HG02884 (cell line): ENCODE measurements at regions not wholly inside any gene's neighbourhood (a gene's known extent, or its start where the extent isn't known, plus 50 kb on each side); places are given as distances from the start of the nearest gene placed in this dataset.

Experiments used
- ATAC-seq: cut with Tn5 transposase; IDR thresholded peaks from one replicate; pipeline ENCODE4 v1.9.1; 2021; ENCODE audit warnings: mild to moderate bottlenecking, moderate library complexity; ENCODE audit not compliant: unreplicated experiment

DNA sequence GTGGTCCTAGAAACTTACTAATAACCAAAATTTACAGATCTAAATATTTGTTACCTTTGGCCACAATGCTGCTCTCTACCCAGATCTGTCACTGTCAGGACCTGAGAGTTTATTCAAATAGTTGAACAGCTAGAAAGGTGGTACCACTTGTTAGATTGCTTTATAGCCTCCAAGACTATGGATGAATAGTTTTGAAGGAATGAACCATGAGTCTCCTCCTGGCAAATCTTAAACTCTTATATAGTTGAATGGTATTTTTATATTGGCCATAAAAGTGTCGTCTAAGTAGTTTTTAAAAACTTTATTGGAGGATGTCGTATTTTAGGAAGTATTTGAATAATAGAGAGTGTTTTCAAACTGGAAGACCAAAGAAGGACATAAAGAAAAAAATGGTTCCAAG is 178.7 kb downstream of the AHR start:
- no peak for ATAC-seq

DNA sequence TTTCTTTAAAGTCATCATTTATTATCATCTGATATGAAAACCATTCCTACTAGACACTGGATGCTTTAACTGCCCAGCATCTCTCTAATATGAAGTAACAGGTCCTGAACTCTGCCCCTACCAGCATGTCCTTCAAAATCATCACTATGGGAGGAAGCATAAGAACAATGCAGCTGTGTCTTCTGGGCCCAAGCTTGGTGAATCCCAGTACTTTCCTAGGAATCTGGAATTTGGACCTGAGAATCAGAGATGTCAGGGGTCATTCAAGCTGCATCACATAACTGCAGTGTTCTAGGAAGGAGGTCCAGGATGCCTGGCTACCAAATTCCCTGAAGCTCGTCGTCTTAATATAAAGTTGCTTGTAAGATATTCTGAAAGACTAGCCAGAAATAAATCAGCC is 182.7 kb downstream of the AHR start:
- ATAC-seq = no peak

- no peak for ATAC-seq
Measured at GRCh38 chr7:17485368-17485767, 186.9 kb downstream of the AHR start.

GRCh38 chr7:17485904-17486303 is 187.5 kb downstream of the AHR start:
- no peak for ATAC-seq

- ATAC-seq = no peak
Measured at GRCh38 chr7:17486835-17487234, 188.4 kb downstream of the AHR start.

- ATAC-seq = no peak
Measured at GRCh38 chr7:17487343-17487742, 188.9 kb downstream of the AHR start.

GRCh38 chr7:17488829-17489228 is 190.4 kb downstream of the AHR start:
- ATAC-seq = no peak

- ATAC-seq = no peak
Measured at GRCh38 chr7:17489961-17490360, 191.5 kb downstream of the AHR start.

- no peak for ATAC-seq
Measured at GRCh38 chr7:17490825-17491224, 192.4 kb downstream of the AHR start.

DNA sequence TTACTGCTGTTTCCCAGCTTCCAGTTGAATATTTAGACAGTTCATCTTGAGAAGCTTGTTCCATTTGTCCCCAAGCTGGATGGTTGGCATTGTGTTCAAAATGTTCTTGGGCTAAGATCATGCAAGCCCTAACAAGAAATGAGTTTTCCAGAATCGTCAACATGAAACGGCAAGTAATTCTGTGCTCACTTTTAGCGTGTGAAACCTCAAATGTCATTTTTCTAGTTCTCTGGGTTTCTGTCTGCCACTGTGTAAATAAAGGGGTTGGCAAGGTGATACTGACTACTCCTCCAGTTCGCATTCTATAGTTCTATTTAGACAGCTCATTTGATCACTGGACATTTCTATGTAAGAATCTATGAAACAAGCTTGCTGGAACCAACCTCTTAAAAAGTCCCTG is 194.0 kb downstream of the AHR start:
- no peak for ATAC-seq

DNA sequence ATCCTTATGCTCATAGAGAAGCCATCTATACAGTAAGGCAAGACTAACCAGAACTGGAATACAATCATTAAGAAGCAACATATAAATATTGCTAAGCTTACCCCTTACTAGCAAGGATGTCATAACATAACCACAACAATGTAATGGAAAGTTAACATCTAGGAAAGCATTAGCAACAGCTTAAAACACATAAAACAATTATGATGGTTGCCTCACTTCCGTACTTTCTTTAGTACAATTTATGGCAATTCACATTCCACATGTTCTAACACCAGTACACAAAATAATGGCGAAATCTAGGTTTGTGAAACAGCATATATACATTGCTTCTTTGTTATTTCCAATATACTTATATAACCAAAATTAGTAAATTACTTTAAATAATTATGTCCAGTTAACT is 195.0 kb downstream of the AHR start:
- no peak for ATAC-seq

DNA sequence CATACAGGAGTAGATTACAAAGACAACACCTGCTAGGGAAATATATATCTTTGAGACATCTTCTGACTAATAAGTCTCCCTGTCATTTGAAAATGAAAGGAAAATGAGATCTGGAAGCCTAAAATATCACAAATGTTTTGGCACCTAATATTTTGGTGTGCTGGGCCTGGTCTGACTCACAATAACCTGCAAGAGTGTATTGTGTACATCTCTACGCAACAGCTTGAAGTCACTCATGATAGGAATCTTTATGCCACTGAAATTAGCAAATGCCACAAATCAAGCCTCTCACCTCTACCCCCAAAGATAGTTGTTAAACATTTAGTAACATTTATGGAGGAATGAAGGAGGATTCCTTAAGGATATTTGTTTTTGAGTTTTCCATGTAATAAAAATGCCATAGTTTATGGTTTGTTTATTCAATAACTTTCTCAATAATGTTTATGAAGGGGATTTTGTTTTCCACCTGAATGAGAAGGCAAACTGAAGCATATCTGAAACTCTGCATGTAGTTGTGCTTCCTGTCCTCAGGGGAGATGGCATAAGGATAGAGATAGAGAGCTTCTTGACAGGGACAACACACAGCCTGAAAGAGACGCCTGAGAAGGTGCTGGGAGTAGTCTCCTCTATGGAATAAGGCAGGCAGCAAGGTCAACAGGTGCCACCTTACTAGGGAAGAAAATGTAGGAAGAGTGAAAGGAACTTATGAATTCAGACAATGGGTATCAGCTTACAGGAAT is 197.4 kb downstream of the AHR start:
- ATAC-seq = peak; percentile 45

GRCh38 chr7:17497136-17497535 is 198.7 kb downstream of the AHR start:
- no peak for ATAC-seq

DNA sequence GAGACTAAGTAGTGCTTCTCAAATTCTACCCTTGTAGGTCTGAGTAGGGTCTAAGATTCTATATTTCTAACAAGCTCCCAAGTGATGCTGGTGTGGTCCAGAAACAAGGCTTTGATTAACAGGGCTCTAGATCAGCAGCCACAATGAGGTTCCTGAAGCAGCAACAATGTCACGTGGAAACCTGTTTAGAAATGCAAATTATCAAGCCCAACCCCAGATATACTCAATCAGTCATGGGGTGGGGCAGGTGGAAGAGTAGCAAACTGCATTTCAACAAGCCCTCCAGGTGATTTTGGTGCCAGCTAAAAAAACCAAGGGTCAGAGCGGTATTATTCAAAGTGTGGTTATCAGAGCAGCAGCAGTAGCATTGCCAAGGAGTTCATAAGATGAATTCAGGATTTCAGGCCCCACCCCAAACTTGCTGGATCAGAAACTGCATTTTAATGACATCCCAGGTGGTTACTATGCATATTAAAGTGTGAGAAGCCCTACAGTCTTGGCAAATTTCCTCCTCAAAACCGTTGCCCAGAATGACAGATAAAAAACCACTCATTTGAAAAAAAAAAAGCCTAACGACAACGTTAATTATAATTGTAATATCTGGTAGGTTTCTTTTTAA is 199.2 kb downstream of the AHR start:
- no peak for ATAC-seq

GRCh38 chr7:17498230-17498629 is 199.8 kb downstream of the AHR start:
- no peak for ATAC-seq

- no peak for ATAC-seq
Measured at GRCh38 chr7:17500736-17501135, 202.3 kb downstream of the AHR start.

- no peak for ATAC-seq
Measured at GRCh38 chr7:17501441-17502212, 203.2 kb downstream of the AHR start.

GRCh38 chr7:17502213-17503060 is 204.0 kb downstream of the AHR start:
- ATAC-seq = no peak

GRCh38 chr7:17506095-17506494 is 207.6 kb downstream of the AHR start:
- ATAC-seq = peak; percentile 87

DNA sequence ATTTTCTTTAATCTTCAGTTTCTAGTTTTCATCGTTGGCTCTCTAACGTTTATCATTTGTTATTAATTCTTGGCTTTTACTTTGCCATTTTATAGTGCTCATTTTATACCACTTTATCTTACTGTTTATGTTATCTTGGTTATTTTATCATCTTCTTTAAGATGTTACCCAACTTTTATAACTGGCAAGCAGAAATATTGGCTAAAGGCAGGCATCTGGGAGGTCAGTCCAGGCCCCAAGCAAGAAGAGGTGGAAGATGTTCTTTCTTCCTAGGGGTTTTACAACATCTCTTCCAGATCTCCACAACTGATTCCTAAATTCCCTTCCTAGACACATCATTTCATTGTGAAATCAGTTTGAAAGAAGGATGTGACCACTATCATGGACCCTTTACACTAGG is 208.1 kb downstream of the AHR start:
- ATAC-seq = no peak

- ATAC-seq = no peak
Measured at GRCh38 chr7:17507717-17508116, 209.3 kb downstream of the AHR start.
